Activated naive CD8-positive, alpha-beta T cell (primary cell): ENCODE measurements at regions not wholly inside any gene's neighbourhood (a gene's known extent, or its start where the extent isn't known, plus 50 kb on each side); places are given as distances from the start of the nearest gene placed in this dataset.
"Not testable (repeated sequence)": the region's sequence is repeated elsewhere in the genome, so short reads cannot be mapped to it uniquely, and the experiment has no call there.

Experiments
- H3K27ac Mint-ChIP-seq: one replicate; pipeline ENCODE4 v1.8.0; 2021; ENCODE audit warnings: mixed read lengths
- H3K27me3 Mint-ChIP-seq: one replicate; pipeline ENCODE4 v1.8.0; 2021; ENCODE audit warnings: mixed read lengths
- H3K36me3 Mint-ChIP-seq: one replicate; pipeline ENCODE4 v1.8.0; 2021; ENCODE audit warnings: mixed read lengths
- H3K4me1 Mint-ChIP-seq: one replicate; pipeline ENCODE4 v1.8.0; 2021; ENCODE audit warnings: low read depth, mixed read lengths
- H3K4me3 Mint-ChIP-seq: one replicate; pipeline ENCODE4 v1.8.0; 2021; ENCODE audit warnings: mild to moderate bottlenecking, mixed read lengths
- H3K9me3 Mint-ChIP-seq: one replicate; pipeline ENCODE4 v1.8.0; 2021; ENCODE audit warnings: low read depth, mixed read lengths

DNA sequence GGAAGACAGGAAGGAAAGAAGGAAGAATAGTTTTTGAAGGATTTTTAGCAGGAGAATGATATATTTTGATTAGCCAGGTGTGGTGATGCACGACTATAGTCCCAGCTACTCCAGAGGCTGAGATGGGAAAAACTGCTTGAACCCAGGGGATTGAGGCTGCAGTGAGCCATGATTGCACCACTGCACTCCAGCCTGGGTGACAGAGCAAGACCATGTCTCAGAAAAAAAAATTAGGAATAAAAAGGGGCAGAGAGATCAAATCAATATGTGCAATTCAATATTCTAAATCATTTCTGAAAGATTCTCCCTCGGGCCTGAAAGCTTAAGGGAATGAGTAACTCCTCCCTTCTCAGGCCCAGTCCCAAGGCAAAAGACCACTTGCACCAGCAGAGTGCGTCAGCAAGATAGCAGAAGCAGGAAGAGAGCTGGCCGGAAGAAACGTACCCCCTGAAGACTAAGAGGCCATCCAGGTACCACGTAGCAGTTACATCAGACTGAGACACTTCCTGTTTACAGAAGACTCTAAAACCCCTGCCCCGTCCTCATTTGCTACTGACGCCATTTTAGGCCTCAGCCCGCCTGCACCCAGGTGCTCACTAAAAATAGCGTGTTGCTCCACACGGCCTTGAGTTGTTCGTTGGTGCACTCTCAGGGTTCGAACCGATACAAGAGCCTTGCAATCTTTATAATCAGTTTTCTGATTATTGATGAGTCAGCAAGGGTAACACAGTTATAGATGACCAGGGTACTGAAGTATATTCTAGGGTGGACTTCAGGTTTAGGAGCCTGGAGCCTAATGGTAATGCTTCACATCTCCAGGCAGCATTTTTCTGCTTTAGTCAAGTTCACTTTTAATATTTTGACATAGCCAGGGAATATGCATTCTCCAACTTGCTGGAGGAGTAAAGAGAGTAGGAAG lies 57.7 kb upstream of the CSRP2 start:
- no peaks in the 10 kb centered on the region for H3K9me3 Mint-ChIP-seq
- H3K36me3 Mint-ChIP-seq = no peaks in the 10 kb centered on the region
- H3K27ac Mint-ChIP-seq = no peak overlapping the region
- peaks cover 3% of the 10 kb centered on the region for H3K27me3 Mint-ChIP-seq
- H3K4me1 Mint-ChIP-seq = no peaks in the 10 kb centered on the region
- no peak overlapping the region for H3K4me3 Mint-ChIP-seq

DNA sequence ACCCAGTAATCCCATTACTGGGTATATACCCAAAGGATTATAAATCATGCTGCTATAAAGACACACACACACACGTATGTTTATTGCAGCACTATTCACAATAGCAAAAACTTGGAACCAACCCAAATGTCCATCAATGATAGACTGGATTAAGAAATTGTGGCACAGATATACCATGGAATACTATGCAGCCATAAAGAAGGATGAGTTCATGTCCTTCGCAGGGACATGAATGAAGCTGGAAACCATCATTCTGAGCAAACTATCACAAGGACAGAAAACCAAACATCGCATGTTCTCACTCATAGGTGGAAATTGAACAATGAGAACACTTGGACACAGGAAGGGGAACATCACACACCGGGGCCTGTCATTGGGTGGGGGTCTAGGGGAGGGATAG lies 54.6 kb upstream of the CSRP2 start:
- not testable (repeated sequence) for H3K27ac Mint-ChIP-seq, H3K4me3 Mint-ChIP-seq, H3K9me3 Mint-ChIP-seq, H3K27me3 Mint-ChIP-seq, H3K36me3 Mint-ChIP-seq, H3K4me1 Mint-ChIP-seq

DNA sequence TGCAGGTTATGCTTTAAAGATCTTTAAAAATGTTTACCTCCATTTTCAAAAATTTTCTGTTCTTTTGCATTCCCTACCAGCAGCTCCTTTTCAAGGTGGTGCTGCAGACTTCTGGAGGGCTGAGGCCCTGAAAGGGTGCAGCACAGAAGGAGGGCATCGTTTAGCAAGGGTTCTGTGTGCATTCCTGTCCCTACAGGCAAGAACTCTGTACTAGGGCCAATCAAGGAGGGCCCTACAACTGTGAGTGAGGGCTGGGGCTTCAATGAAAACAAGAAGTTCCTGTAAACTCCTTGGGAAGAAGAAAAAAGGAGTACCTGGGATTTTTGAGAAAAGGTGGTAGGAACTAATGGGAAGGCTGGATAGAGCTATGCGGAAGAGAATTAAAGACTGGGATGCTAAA lies 50.7 kb upstream of the CSRP2 start:
- peaks cover 3% of the 10 kb centered on the region for H3K27me3 Mint-ChIP-seq
- H3K27ac Mint-ChIP-seq = no peak overlapping the region
- no peaks in the 10 kb centered on the region for H3K9me3 Mint-ChIP-seq
- no peaks in the 10 kb centered on the region for H3K36me3 Mint-ChIP-seq
- H3K4me1 Mint-ChIP-seq = no peaks in the 10 kb centered on the region
- no peak overlapping the region for H3K4me3 Mint-ChIP-seq
